GM23338 (cell line): ENCODE measurements at regions not wholly inside any gene's neighbourhood (a gene's known extent, or its start where the extent isn't known, plus 50 kb on each side); places are given as distances from the start of the nearest gene placed in this dataset.
A peak's percentile ranks its signal among the peaks of the same experiment; 100 is the strongest.

ENCODE experiments used
- ATAC-seq: fragments of 200-7000 bp; cut with Tn5 transposase; 3 replicates; pipeline ENCODE4 v1.9.1; 2020
- DNase-seq: peaks from one replicate; pipeline ENCODE4 v3.0.0-alpha.2; 2015; ENCODE audit warnings: low spot score
- H2AFZ ChIP-seq: fragments of 200-600 bp; sonication (generic); 2 replicates; pipeline ENCODE4 v1.8.0; 2016; ENCODE audit warnings: antibody characterized with exemption, mild to moderate bottlenecking, moderate library complexity
- H3F3A ChIP-seq: fragments of 200-600 bp; sonication (generic); replicated peaks from 2 replicates; pipeline ENCODE4 v1.8.0; 2017; ENCODE audit warnings: antibody characterized with exemption, mixed run types, low read depth
- H3K27ac ChIP-seq: fragments of 200-600 bp; sonication (generic); 2 replicates; pipeline ENCODE4 v1.6.1; 2016; ENCODE audit warnings: low read depth
- H3K27me3 ChIP-seq: fragments of 200-600 bp; sonication (generic); 2 replicates; pipeline ENCODE4 v1.8.0; 2016; ENCODE audit warnings: mild to moderate bottlenecking, mixed run types, moderate library complexity; ENCODE audit not compliant: insufficient read depth
- H3K36me3 ChIP-seq: fragments of 200-600 bp; sonication (generic); 2 replicates; pipeline ENCODE4 v1.8.0; 2016; ENCODE audit warnings: mild to moderate bottlenecking; ENCODE audit not compliant: insufficient read depth
- H3K4me1 ChIP-seq: fragments of 200-600 bp; sonication (generic); 2 replicates; pipeline ENCODE4 v1.8.0; 2016; ENCODE audit warnings: mild to moderate bottlenecking, moderate library complexity; ENCODE audit not compliant: insufficient read depth
- H3K4me2 ChIP-seq: fragments of 200-600 bp; sonication (generic); 2 replicates; pipeline ENCODE4 v1.7.1; 2017; ENCODE audit warnings: mixed run types
- H3K4me3 ChIP-seq: fragments of 200-600 bp; sonication (generic); 2 replicates; pipeline ENCODE4 v1.6.1; 2016; ENCODE audit warnings: mixed run types
- H3K79me2 ChIP-seq: fragments of 200-600 bp; sonication (generic); replicated peaks from 2 replicates; pipeline ENCODE4 v1.8.0; 2017; ENCODE audit warnings: mild to moderate bottlenecking; ENCODE audit not compliant: insufficient read depth
- H3K9me2 ChIP-seq: fragments of 200-600 bp; sonication (generic); 2 replicates; pipeline ENCODE4 v1.8.0; 2017; ENCODE audit not compliant: insufficient read depth
- H4K20me1 ChIP-seq: fragments of 200-600 bp; sonication (generic); replicated peaks from 2 replicates; pipeline ENCODE4 v1.8.0; 2017; ENCODE audit warnings: mild to moderate bottlenecking; ENCODE audit not compliant: insufficient read depth
- H3K27ac Mint-ChIP-seq: 2 replicates; pipeline ENCODE4 v1.8.0; 2020; ENCODE audit warnings: inconsistent platforms, mild to moderate bottlenecking, moderate library complexity, mixed read lengths
- H3K27me3 Mint-ChIP-seq: 3 replicates; pipeline ENCODE4 v1.8.0; 2022; ENCODE audit warnings: low read depth, mild to moderate bottlenecking, moderate library complexity, mixed read lengths, inconsistent platforms; ENCODE audit not compliant: insufficient read depth, poor library complexity
- H3K36me3 Mint-ChIP-seq: 3 replicates; pipeline ENCODE4 v1.8.0; 2021; ENCODE audit warnings: low read depth, mild to moderate bottlenecking, inconsistent platforms, moderate library complexity, mixed read lengths
- H3K4me1 Mint-ChIP-seq: 3 replicates; pipeline ENCODE4 v1.8.0; 2020; ENCODE audit warnings: mild to moderate bottlenecking, inconsistent platforms, mixed read lengths
- H3K4me3 Mint-ChIP-seq: 3 replicates; pipeline ENCODE4 v1.8.0; 2021; ENCODE audit warnings: moderate library complexity, mild to moderate bottlenecking, inconsistent platforms, mixed read lengths
- H3K9me3 Mint-ChIP-seq: 3 replicates; pipeline ENCODE4 v1.8.0; 2020; ENCODE audit warnings: moderate library complexity, mild to moderate bottlenecking, inconsistent platforms, mixed read lengths
- CREB1 ChIP-seq: fragments of 250-450 bp; sonication (Bioruptor Pico); IDR thresholded peaks from 2 replicates; pipeline ENCODE4 v1.5.0; 2020; ENCODE audit warnings: low read depth, mild to moderate bottlenecking, moderate library complexity
- CTCF ChIP-seq, 2 experiments: fragments of 200-600 bp in 1 of 2; sonication (generic) in 1 of 2; conservative IDR thresholded peaks; 2 replicates each; pipeline versions ENCODE4 v1.5.1 to v1.6.1; 2016 to 2017; ENCODE audit warnings: antibody characterized with exemption in 2 of 2, low read depth in 2 of 2, mild to moderate bottlenecking in 2 of 2, moderate library complexity in 1 of 2
- EZH2 ChIP-seq: fragments of 200-600 bp; sonication (generic); IDR thresholded peaks from one replicate; pipeline ENCODE4 v1.8.0; 2017; ENCODE audit warnings: antibody characterized with exemption, mild to moderate bottlenecking, low read depth; ENCODE audit not compliant: unreplicated experiment
- EZH2phosphoT487 ChIP-seq: fragments of 200-600 bp; sonication (generic); IDR thresholded peaks from one replicate; pipeline ENCODE4 v1.8.1; 2018; ENCODE audit warnings: antibody characterized with exemption; ENCODE audit not compliant: unreplicated experiment
- JUNB ChIP-seq: IDR thresholded peaks from one replicate; pipeline ENCODE4 v1.6.1; 2016; ENCODE audit warnings: antibody characterized with exemption; ENCODE audit not compliant: unreplicated experiment
- NANOG ChIP-seq: IDR thresholded peaks from 2 replicates; pipeline ENCODE4 v1.6.1; 2016; ENCODE audit warnings: antibody characterized with exemption, borderline replicate concordance
- POLR2AphosphoS5 ChIP-seq: IDR thresholded peaks from 2 replicates; pipeline ENCODE4 v1.6.1; 2016; ENCODE audit warnings: antibody characterized with exemption, low read depth
- REST ChIP-seq: IDR thresholded peaks from one replicate; pipeline ENCODE4 v1.6.1; 2018; ENCODE audit warnings: antibody characterized with exemption; ENCODE audit not compliant: unreplicated experiment
- STAT1 ChIP-seq: IDR thresholded peaks from one replicate; pipeline ENCODE4 v1.6.1; 2016; ENCODE audit warnings: antibody characterized with exemption; ENCODE audit not compliant: unreplicated experiment
- ZNF114 ChIP-seq: fragments of 250-450 bp; sonication (Bioruptor Pico); IDR thresholded peaks from 2 replicates; pipeline ENCODE4 v1.5.0; 2020; ENCODE audit warnings: mild to moderate bottlenecking, moderate library complexity
- ZNF331 ChIP-seq: fragments of 250-450 bp; sonication (Bioruptor Pico); IDR thresholded peaks from 2 replicates; pipeline ENCODE4 v1.5.0; 2020; ENCODE audit warnings: low read depth, mild to moderate bottlenecking, moderate library complexity
- TF ChIP-seq, protein P1 (sequence below): IDR thresholded peaks from 2 replicates; pipeline ENCODE4 v1.6.1; 2016; ENCODE audit warnings: antibody characterized with exemption
- TF ChIP-seq, protein P2 (sequence below): fragments of 250-450 bp; sonication (Bioruptor Pico); IDR thresholded peaks from 2 replicates; pipeline ENCODE4 v1.5.0; 2020; ENCODE audit warnings: mild to moderate bottlenecking, moderate library complexity

GRCh38 chr18:66210875-66211274 is 393.0 kb downstream of the CDH19 start:
- Histone ChIP-seq H3K36me3 (no peaks in the 10 kb centered on the region), H3F3A (no peaks in the 10 kb centered on the region), H3K9me2 (no peaks in the 10 kb centered on the region), H3K4me3 (no peak overlapping the region), H4K20me1 (no peaks in the 10 kb centered on the region), H3K4me2 (no peak overlapping the region), H3K79me2 (no peaks in the 10 kb centered on the region), H3K27ac (no peak overlapping the region), H3K27me3 (no peaks in the 10 kb centered on the region), H2AFZ (peak overlapping the region; percentile 14; the same call in 1 of the 2 replicates), H3K4me1 (no peaks in the 10 kb centered on the region)
- no peak for ATAC-seq
- no peaks in the 10 kb centered on the region for H3K27me3 Mint-ChIP-seq
- no peak overlapping the region for H3K27ac Mint-ChIP-seq
- no peaks in the 10 kb centered on the region for H3K9me3 Mint-ChIP-seq
- H3K36me3 Mint-ChIP-seq: no peaks in the 10 kb centered on the region
- H3K4me1 Mint-ChIP-seq: no peaks in the 10 kb centered on the region
- TF ChIP-seq ZNF114 (CRISPR knock-in tag) (no peak), POLR2AphosphoS5 (no peak), CTCF (conservative IDR thresholded peaks at IDR 0.05; ENCODE audit: low read depth in 2 of 2) (no peak), ZNF331 (CRISPR knock-in tag) (no peak), CREB1 (no peak), EZH2 (no peak), JUNB (no peak), REST (no peak), STAT1 (no peak), NANOG (no peak), EZH2phosphoT487 (no peak)
- TF ChIP-seq, protein P1, sequence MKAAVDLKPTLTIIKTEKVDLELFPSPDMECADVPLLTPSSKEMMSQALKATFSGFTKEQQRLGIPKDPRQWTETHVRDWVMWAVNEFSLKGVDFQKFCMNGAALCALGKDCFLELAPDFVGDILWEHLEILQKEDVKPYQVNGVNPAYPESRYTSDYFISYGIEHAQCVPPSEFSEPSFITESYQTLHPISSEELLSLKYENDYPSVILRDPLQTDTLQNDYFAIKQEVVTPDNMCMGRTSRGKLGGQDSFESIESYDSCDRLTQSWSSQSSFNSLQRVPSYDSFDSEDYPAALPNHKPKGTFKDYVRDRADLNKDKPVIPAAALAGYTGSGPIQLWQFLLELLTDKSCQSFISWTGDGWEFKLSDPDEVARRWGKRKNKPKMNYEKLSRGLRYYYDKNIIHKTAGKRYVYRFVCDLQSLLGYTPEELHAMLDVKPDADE: no peak
- TF ChIP-seq, protein P2, sequence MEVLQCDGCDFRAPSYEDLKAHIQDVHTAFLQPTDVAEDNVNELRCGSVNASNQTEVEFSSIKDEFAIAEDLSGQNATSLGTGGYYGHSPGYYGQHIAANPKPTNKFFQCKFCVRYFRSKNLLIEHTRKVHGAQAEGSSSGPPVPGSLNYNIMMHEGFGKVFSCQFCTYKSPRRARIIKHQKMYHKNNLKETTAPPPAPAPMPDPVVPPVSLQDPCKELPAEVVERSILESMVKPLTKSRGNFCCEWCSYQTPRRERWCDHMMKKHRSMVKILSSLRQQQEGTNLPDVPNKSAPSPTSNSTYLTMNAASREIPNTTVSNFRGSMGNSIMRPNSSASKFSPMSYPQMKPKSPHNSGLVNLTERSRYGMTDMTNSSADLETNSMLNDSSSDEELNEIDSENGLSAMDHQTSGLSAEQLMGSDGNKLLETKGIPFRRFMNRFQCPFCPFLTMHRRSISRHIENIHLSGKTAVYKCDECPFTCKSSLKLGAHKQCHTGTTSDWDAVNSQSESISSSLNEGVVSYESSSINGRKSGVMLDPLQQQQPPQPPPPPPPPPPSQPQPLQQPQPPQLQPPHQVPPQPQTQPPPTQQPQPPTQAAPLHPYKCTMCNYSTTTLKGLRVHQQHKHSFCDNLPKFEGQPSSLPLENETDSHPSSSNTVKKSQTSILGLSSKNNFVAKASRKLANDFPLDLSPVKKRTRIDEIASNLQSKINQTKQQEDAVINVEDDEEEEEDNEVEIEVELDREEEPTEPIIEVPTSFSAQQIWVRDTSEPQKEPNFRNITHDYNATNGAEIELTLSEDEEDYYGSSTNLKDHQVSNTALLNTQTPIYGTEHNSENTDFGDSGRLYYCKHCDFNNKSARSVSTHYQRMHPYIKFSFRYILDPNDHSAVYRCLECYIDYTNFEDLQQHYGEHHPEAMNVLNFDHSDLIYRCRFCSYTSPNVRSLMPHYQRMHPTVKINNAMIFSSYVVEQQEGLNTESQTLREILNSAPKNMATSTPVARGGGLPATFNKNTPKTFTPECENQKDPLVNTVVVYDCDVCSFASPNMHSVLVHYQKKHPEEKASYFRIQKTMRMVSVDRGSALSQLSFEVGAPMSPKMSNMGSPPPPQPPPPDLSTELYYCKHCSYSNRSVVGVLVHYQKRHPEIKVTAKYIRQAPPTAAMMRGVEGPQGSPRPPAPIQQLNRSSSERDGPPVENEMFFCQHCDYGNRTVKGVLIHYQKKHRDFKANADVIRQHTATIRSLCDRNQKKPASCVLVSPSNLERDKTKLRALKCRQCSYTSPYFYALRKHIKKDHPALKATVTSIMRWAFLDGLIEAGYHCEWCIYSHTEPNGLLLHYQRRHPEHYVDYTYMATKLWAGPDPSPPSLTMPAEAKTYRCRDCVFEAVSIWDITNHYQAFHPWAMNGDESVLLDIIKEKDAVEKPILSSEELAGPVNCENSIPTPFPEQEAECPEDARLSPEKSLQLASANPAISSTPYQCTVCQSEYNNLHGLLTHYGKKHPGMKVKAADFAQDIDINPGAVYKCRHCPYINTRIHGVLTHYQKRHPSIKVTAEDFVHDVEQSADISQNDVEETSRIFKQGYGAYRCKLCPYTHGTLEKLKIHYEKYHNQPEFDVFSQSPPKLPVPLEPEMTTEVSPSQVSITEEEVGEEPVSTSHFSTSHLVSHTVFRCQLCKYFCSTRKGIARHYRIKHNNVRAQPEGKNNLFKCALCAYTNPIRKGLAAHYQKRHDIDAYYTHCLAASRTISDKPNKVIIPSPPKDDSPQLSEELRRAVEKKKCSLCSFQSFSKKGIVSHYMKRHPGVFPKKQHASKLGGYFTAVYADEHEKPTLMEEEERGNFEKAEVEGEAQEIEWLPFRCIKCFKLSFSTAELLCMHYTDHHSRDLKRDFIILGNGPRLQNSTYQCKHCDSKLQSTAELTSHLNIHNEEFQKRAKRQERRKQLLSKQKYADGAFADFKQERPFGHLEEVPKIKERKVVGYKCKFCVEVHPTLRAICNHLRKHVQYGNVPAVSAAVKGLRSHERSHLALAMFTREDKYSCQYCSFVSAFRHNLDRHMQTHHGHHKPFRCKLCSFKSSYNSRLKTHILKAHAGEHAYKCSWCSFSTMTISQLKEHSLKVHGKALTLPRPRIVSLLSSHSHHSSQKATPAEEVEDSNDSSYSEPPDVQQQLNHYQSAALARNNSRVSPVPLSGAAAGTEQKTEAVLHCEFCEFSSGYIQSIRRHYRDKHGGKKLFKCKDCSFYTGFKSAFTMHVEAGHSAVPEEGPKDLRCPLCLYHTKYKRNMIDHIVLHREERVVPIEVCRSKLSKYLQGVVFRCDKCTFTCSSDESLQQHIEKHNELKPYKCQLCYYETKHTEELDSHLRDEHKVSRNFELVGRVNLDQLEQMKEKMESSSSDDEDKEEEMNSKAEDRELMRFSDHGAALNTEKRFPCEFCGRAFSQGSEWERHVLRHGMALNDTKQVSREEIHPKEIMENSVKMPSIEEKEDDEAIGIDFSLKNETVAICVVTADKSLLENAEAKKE (CRISPR knock-in tag): no peak
- H3K4me3 Mint-ChIP-seq: no peak overlapping the region
- no peak for DNase-seq
